H1 (cell line): ENCODE measurements at regions not wholly inside any gene's neighbourhood (a gene's known extent, or its start where the extent isn't known, plus 50 kb on each side); places are given as distances from the start of the nearest gene placed in this dataset.

ENCODE experiments used
- CTCF ChIA-PET: fragments of 300-600 bp; sonication (Branson Sonifier 250); formaldehyde crosslinking; loops from one replicate; lab custom pipeline; 2021; ENCODE audit not compliant: partially characterized antibody; lab: Charles Lee
- POLR2A ChIA-PET: fragments of 300-600 bp; sonication (Branson Sonifier 250); formaldehyde crosslinking; loops from one replicate; lab custom pipeline; 2021; ENCODE audit warnings: inconsistent platforms; ENCODE audit not compliant: partially characterized antibody; lab: Charles Lee
- DNase-seq, 2 experiments: peaks; one replicate each; pipeline versions ENCODE4 v3.0.0 to v3.0.0-alpha.2; 2010 to 2022; ENCODE audit warnings: low spot score in 2 of 2, low read depth in 1 of 2, mixed read lengths in 1 of 2
- FAIRE-seq: peaks from 2 replicates; lab custom pipeline; 2011; peaks lifted over from hg19 to GRCh38; lab: Jason Lieb, UNC
- H2AFZ ChIP-seq: 2 replicates; pipeline ENCODE4 v1.8.1; 2012; ENCODE audit warnings: low read length, inconsistent platforms
- H2AK5ac ChIP-seq: 2 replicates; pipeline ENCODE4 v1.6.1; 2013; ENCODE audit warnings: low read depth, low read length
- H2BK120ac ChIP-seq: replicated peaks from 2 replicates; pipeline ENCODE3; 2013; ENCODE audit warnings: low read depth, low read length, inconsistent platforms
- H2BK12ac ChIP-seq: 2 replicates; pipeline ENCODE4 v1.6.1; 2013; ENCODE audit warnings: low read depth, low read length
- H2BK15ac ChIP-seq: 2 replicates; pipeline ENCODE4 v1.6.1; 2013; ENCODE audit warnings: low read length
- H2BK20ac ChIP-seq: 2 replicates; pipeline ENCODE4 v1.6.1; 2013; ENCODE audit warnings: low read length
- H2BK5ac ChIP-seq: 2 replicates; pipeline ENCODE4 v1.6.1; 2013; ENCODE audit warnings: low read depth, low read length
- H3K14ac ChIP-seq: 2 replicates; pipeline ENCODE4 v1.6.1; 2013; ENCODE audit warnings: inconsistent platforms; ENCODE audit not compliant: insufficient read length
- H3K18ac ChIP-seq: 2 replicates; pipeline ENCODE4 v1.6.1; 2013; ENCODE audit warnings: low read length; ENCODE audit errors: extremely low read depth
- H3K23ac ChIP-seq: 2 replicates; pipeline ENCODE4 v1.6.1; 2013; ENCODE audit warnings: inconsistent platforms; ENCODE audit not compliant: insufficient read length
- H3K23me2 ChIP-seq: 2 replicates; pipeline ENCODE4 v1.6.1; 2013; ENCODE audit warnings: low read depth, low read length
- H3K27ac ChIP-seq: 2 replicates; pipeline ENCODE4 v1.6.1; 2011; ENCODE audit warnings: low read depth, low read length, inconsistent platforms
- H3K27me3 ChIP-seq, 4 experiments: replicated peaks in 1 of 4; 1 replicate in 1 of 4; 2 replicates in 3 of 4; pipeline versions ENCODE4 v1.6.1 to v1.8.1; 2011 to 2013; ENCODE audit warnings: low read length in 3 of 4, mild to moderate bottlenecking in 3 of 4, inconsistent platforms in 2 of 4, mixed read lengths in 2 of 4, moderate library complexity in 1 of 4; ENCODE audit not compliant: control insufficient read depth in 3 of 4, insufficient read depth in 3 of 4; ENCODE audit errors: extremely low read depth in 1 of 4
- H3K36me3 ChIP-seq, 4 experiments: 2 replicates each; pipeline versions ENCODE4 v1.6.1 to v1.8.1; 2011 to 2013; ENCODE audit warnings: mild to moderate bottlenecking in 4 of 4, low read length in 3 of 4, moderate library complexity in 2 of 4, control low read depth in 1 of 4, inconsistent platforms in 1 of 4; ENCODE audit not compliant: insufficient read depth in 4 of 4, control insufficient read depth in 2 of 4
- H3K4ac ChIP-seq: replicated peaks from 2 replicates; pipeline ENCODE3; 2013; ENCODE audit warnings: low read length, low read depth, mixed read lengths, inconsistent platforms; ENCODE audit not compliant: insufficient read length
- H3K4me1 ChIP-seq, 4 experiments: replicated peaks in 1 of 4; 1 replicate in 1 of 4; 2 replicates in 3 of 4; pipeline versions ENCODE4 v1.6.1 to v1.8.1; 2011 to 2013; ENCODE audit warnings: low read length in 3 of 4, inconsistent platforms in 2 of 4, mixed read lengths in 1 of 4; ENCODE audit not compliant: insufficient read depth in 4 of 4, control insufficient read depth in 3 of 4
- H3K4me2 ChIP-seq, 2 experiments: 2 replicates each; pipeline versions ENCODE4 v1.6.1 to v1.8.1; 2011 to 2013; ENCODE audit warnings: low read depth in 2 of 2, low read length in 2 of 2, control low read depth in 1 of 2, inconsistent platforms in 1 of 2, mild to moderate bottlenecking in 1 of 2; ENCODE audit not compliant: insufficient read depth in 1 of 2
- H3K4me3 ChIP-seq, 4 experiments: fragments of 200-600, 300-600 bp in 1 of 4; sonication (generic), shearing (Covaris generic), sonication (Bioruptor Twin) in 1 of 4; 2 replicates each; pipeline versions ENCODE4 v1.5.1 to v1.8.1; 2011 to 2016; ENCODE audit warnings: low read length in 4 of 4, low read depth in 3 of 4, control low read depth in 2 of 4, inconsistent platforms in 2 of 4, mild to moderate bottlenecking in 2 of 4, mixed read lengths in 1 of 4, moderate library complexity in 1 of 4; ENCODE audit not compliant: insufficient read depth in 2 of 4; ENCODE audit errors: extremely low read depth in 1 of 4
- H3K56ac ChIP-seq: replicated peaks from 2 replicates; pipeline ENCODE3; 2013; ENCODE audit warnings: low read depth, mild to moderate bottlenecking, mixed read lengths, low read length, inconsistent platforms; ENCODE audit not compliant: insufficient read length
- H3K79me1 ChIP-seq: 2 replicates; pipeline ENCODE4 v1.6.1; 2013; ENCODE audit warnings: low read depth, low read length, control low read depth
- H3K79me2 ChIP-seq, 2 experiments: 2 replicates each; pipeline versions ENCODE4 v1.6.1 to v1.8.1; 2012 to 2013; ENCODE audit warnings: low read length in 2 of 2, mild to moderate bottlenecking in 2 of 2, inconsistent platforms in 1 of 2; ENCODE audit not compliant: insufficient read depth in 2 of 2, control insufficient read depth in 1 of 2
- H3K9ac ChIP-seq, 4 experiments: replicated peaks in 1 of 4; 1 replicate in 1 of 4; 2 replicates in 3 of 4; pipeline versions ENCODE4 v1.6.1 to v1.8.1; 2011 to 2013; ENCODE audit warnings: low read depth in 3 of 4, low read length in 3 of 4, control low read depth in 2 of 4, mild to moderate bottlenecking in 2 of 4, moderate library complexity in 2 of 4, inconsistent platforms in 1 of 4; ENCODE audit errors: extremely low read depth in 1 of 4
- H3K9me3 ChIP-seq, 2 experiments: 2 replicates each; pipeline versions ENCODE4 v1.6.1 to v1.8.1; 2012 to 2013; ENCODE audit warnings: mild to moderate bottlenecking in 2 of 2, moderate library complexity in 2 of 2, control low read depth in 1 of 2, inconsistent platforms in 1 of 2, low read depth in 1 of 2, low read length in 1 of 2, mixed read lengths in 1 of 2; ENCODE audit not compliant: insufficient read depth in 2 of 2
- H4K20me1 ChIP-seq, 2 experiments: replicated peaks in 1 of 2; 2 replicates each; pipeline versions ENCODE3 to v1.8.1; 2011 to 2013; ENCODE audit warnings: inconsistent platforms in 2 of 2, low read length in 2 of 2, mild to moderate bottlenecking in 1 of 2; ENCODE audit not compliant: insufficient read depth in 2 of 2, control insufficient read depth in 1 of 2
- H4K5ac ChIP-seq: 2 replicates; pipeline ENCODE4 v1.6.1; 2013; ENCODE audit warnings: low read length, low read depth, mixed read lengths, inconsistent platforms; ENCODE audit not compliant: insufficient read length
- H4K8ac ChIP-seq: 2 replicates; pipeline ENCODE4 v1.8.0; 2013; ENCODE audit warnings: mild to moderate bottlenecking, moderate library complexity, low read length, inconsistent platforms; ENCODE audit not compliant: insufficient read depth; ENCODE audit errors: extremely low read depth
- H4K91ac ChIP-seq: replicated peaks from 2 replicates; pipeline ENCODE3; 2013; ENCODE audit warnings: low read length, mixed read lengths, inconsistent platforms; ENCODE audit not compliant: insufficient read length
- CBX5 ChIP-seq: fragments of 300-800, 300-1000 bp; sonication (generic); IDR thresholded peaks from 2 replicates; pipeline ENCODE4 v1.7.1; 2016; ENCODE audit warnings: antibody characterized with exemption, low read length, low read depth
- CBX8 ChIP-seq: fragments of 300-800, 300-1000 bp; sonication (generic); IDR thresholded peaks from 2 replicates; pipeline ENCODE4 v1.7.1; 2016; ENCODE audit warnings: low read depth, low read length, borderline replicate concordance
- CHD1 ChIP-seq: IDR thresholded peaks from 2 replicates; pipeline ENCODE4 v1.6.1; 2012; ENCODE audit warnings: low read depth, low read length, improper control_type of control experiment
- CHD2 ChIP-seq: IDR thresholded peaks from 2 replicates; pipeline ENCODE4 v1.6.1; 2012; ENCODE audit warnings: low read length, improper control_type of control experiment
- CREB1 ChIP-seq: IDR thresholded peaks from 2 replicates; pipeline ENCODE4 v1.6.1; 2012; ENCODE audit warnings: inconsistent platforms
- EGR1 ChIP-seq: IDR thresholded peaks from 2 replicates; pipeline ENCODE4 v1.6.1; 2011; ENCODE audit warnings: low read depth, low read length, borderline replicate concordance
- FOSL1 ChIP-seq: IDR thresholded peaks from 2 replicates; pipeline ENCODE4 v1.6.1; 2011; ENCODE audit warnings: mild to moderate bottlenecking, low read depth, low read length, moderate library complexity; ENCODE audit not compliant: insufficient read depth
- GABPA ChIP-seq: IDR thresholded peaks from 2 replicates; pipeline ENCODE4 v1.6.1; 2011; ENCODE audit warnings: mild to moderate bottlenecking, low read length, moderate library complexity, borderline replicate concordance; ENCODE audit not compliant: insufficient read depth
- GTF2F1 ChIP-seq: IDR thresholded peaks from 2 replicates; pipeline ENCODE4 v1.6.1; 2012; ENCODE audit warnings: low read depth, low read length, improper control_type of control experiment, borderline replicate concordance
- HDAC2 ChIP-seq, 2 experiments: fragments of 300-600 bp in 1 of 2; sonication (generic) in 1 of 2; IDR thresholded peaks; 2 replicates each; pipeline ENCODE4 v1.6.1; 2011 to 2012; ENCODE audit warnings: low read depth in 2 of 2, low read length in 2 of 2, mild to moderate bottlenecking in 2 of 2, moderate library complexity in 2 of 2, borderline replicate concordance in 1 of 2, inconsistent platforms in 1 of 2
- KDM4A ChIP-seq: IDR thresholded peaks from one replicate; pipeline ENCODE4 v1.7.1; 2012; ENCODE audit warnings: low read depth, mild to moderate bottlenecking, moderate library complexity, low read length, inconsistent platforms; ENCODE audit not compliant: severe bottlenecking
- SAP30 ChIP-seq: fragments of 300-600 bp; sonication (generic); IDR thresholded peaks from 2 replicates; pipeline ENCODE4 v1.7.1; 2012; ENCODE audit warnings: low read length, moderate library complexity, mild to moderate bottlenecking, inconsistent platforms; ENCODE audit not compliant: insufficient read depth, insufficient replicate concordance
- SIX5 ChIP-seq: IDR thresholded peaks from 2 replicates; pipeline ENCODE4 v1.6.1; 2011; ENCODE audit warnings: mild to moderate bottlenecking, low read depth, low read length
- TBP ChIP-seq: IDR thresholded peaks from 2 replicates; pipeline ENCODE4 v1.6.1; 2011; ENCODE audit warnings: low read depth, low read length, improper control_type of control experiment
- ZNF274 ChIP-seq: IDR thresholded peaks from 2 replicates; pipeline ENCODE4 v1.7.0; 2012; ENCODE audit warnings: low read length, borderline replicate concordance; ENCODE audit errors: extremely low read depth

DNA sequence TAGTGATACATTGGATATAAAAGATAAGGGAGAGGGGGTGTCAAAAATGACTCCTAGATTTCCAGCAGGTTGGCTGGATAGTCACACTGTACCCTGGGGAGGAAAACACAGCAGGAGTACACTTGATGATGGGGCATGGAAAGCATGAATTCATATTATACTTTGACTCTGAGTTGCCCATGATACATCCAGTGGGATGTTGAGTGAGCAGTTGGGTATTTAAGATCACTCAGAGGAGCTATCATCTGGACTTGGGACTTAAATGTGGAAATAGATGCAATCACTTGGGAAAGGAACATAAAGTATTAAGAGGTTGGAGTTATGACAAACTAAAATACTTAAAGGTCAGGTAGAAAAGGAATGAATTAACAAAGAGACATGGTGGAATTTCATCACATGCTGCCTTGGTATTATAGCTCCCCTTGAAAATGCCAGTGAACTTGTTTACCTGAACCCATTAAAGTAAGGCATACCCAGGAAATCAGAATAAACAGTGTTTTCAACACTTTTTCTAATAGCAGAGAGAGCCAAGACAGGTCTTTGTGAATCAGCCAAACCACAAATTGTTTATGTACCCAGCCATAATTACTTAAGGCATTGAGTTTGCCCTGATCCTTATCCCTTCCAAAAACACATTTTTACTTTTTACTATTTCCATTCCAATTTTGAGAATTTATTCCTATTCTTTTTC, 49.9 kb upstream of the ABI3BP start:
- Histone ChIP-seq H3K4me1 (no peaks in the 10 kb centered on the region), H2BK12ac (no peak overlapping the region), H3K79me2 (no peaks in the 10 kb centered on the region), H3K23me2 (no peaks in the 10 kb centered on the region), H3K27me3 (no peaks in the 10 kb centered on the region), H2BK15ac (no peak overlapping the region), H4K5ac (no peak overlapping the region), H2AFZ (no peak overlapping the region), H3K4me2 (no peak overlapping the region), H3K4me3 (no peak overlapping the region), H2AK5ac (no peak overlapping the region), H4K91ac (no peak overlapping the region), H3K18ac (no peak overlapping the region), H2BK5ac (no peak overlapping the region), H4K8ac (no peak overlapping the region), H3K14ac (no peak overlapping the region), H3K56ac (no peak overlapping the region), H3K36me3 (no peaks in the 10 kb centered on the region), H3K9ac (no peak overlapping the region), H4K20me1 (no peaks in the 10 kb centered on the region), H3K9me3 (no peaks in the 10 kb centered on the region), H2BK20ac (no peak overlapping the region), H2BK120ac (no peak overlapping the region), H3K4ac (no peak overlapping the region), H3K27ac (no peak overlapping the region), H3K79me1 (no peaks in the 10 kb centered on the region), H3K23ac (no peak overlapping the region)
- DNase-seq (no peak), FAIRE-seq (no peak)
- POLR2A ChIA-PET, result no interaction called here
- CTCF ChIA-PET, result interaction anchor here (0.6 to 1.2 kb wide), 4 partner anchors 19 to 369 kb away, joined by 3 to 4 read pairs (median 4); no protein-coding TSS in a partner anchor
- TF ChIP-seq CHD1 (no peak), SAP30 (no peak), FOSL1 (no peak), CBX8 (no peak), SIX5 (no peak), KDM4A (no peak), TBP (no peak), GABPA (no peak), ZNF274 (no peak), CHD2 (no peak), CBX5 (no peak), CREB1 (no peak), HDAC2 (IDR thresholded peaks at IDR 0.05; ENCODE audit: borderline replicate concordance in 1 of 2, low read depth in 2 of 2, low read length in 2 of 2) (no peak), GTF2F1 (no peak), EGR1 (no peak)
